ENCODE measurements at regions not wholly inside any gene's neighbourhood (a gene's known extent, or its start where the extent isn't known, plus 50 kb on each side); places are given as distances from the start of the nearest gene placed in this dataset.
"Not testable (repeated sequence)": the region's sequence is repeated elsewhere in the genome, so short reads cannot be mapped to it uniquely, and the experiment has no call there.

- DNase-seq (ENCODE audit: low spot score) = no peak
- TF ChIP-seq CTCF (IDR thresholded peaks at IDR 0.05; ENCODE audit: borderline replicate concordance, control extremely low read depth, extremely low read depth, insufficient read depth, missing control alignments) = no peak
- in situ Hi-C loops (cut with MboI; ENCODE audit: low sequenced_read_pairs, unreplicated experiment) = no loop called here
Measured at GRCh38 chr18:43785158-43785557, 507.9 kb upstream of the SYT4 start.

- TF ChIP-seq CTCF (IDR thresholded peaks at IDR 0.05; ENCODE audit: borderline replicate concordance, control extremely low read depth, extremely low read depth, insufficient read depth, missing control alignments) = no peak
- in situ Hi-C loops (cut with MboI; ENCODE audit: low sequenced_read_pairs, unreplicated experiment) = no loop called here
Measured at GRCh38 chr18:43786893-43787292, 509.6 kb upstream of the SYT4 start.

GRCh38 chr18:43787721-43788120 is 510.4 kb upstream of the SYT4 start:
- in situ Hi-C loops (cut with MboI; ENCODE audit: low sequenced_read_pairs, unreplicated experiment); DNase-seq (ENCODE audit: low spot score): not testable (repeated sequence)

More at GRCh38 chr18:43786893-43787292, 509.6 kb upstream of the SYT4 start:
- no peak for DNase-seq (ENCODE audit: low spot score)

- DNase-seq (ENCODE audit: low spot score) = no peak
- TF ChIP-seq CTCF (IDR thresholded peaks at IDR 0.05; ENCODE audit: borderline replicate concordance, control extremely low read depth, extremely low read depth, insufficient read depth, missing control alignments) = no peak
Measured at GRCh38 chr18:43789234-43790000, 512.1 kb upstream of the SYT4 start.

GRCh38 chr18:43793910-43794309 is 516.6 kb upstream of the SYT4 start:
- in situ Hi-C loops (cut with MboI; ENCODE audit: low sequenced_read_pairs, unreplicated experiment) = no loop called here
- TF ChIP-seq CTCF (IDR thresholded peaks at IDR 0.05; ENCODE audit: borderline replicate concordance, control extremely low read depth, extremely low read depth, insufficient read depth, missing control alignments) = no peak
- no peak for DNase-seq (ENCODE audit: low spot score)

More at GRCh38 chr18:43789234-43790000, 512.1 kb upstream of the SYT4 start:
- in situ Hi-C loops (cut with MboI; ENCODE audit: low sequenced_read_pairs, unreplicated experiment) = no loop called here

- in situ Hi-C loops (cut with MboI; ENCODE audit: low sequenced_read_pairs, unreplicated experiment) = no loop called here
- TF ChIP-seq CTCF (IDR thresholded peaks at IDR 0.05; ENCODE audit: borderline replicate concordance, control extremely low read depth, extremely low read depth, insufficient read depth, missing control alignments) = no peak
- no peak for DNase-seq (ENCODE audit: low spot score)
Measured at GRCh38 chr18:43794363-43794762, 517.1 kb upstream of the SYT4 start.

- in situ Hi-C loops (cut with MboI; ENCODE audit: low sequenced_read_pairs, unreplicated experiment) = no loop called here
- TF ChIP-seq CTCF (IDR thresholded peaks at IDR 0.05; ENCODE audit: borderline replicate concordance, control extremely low read depth, extremely low read depth, insufficient read depth, missing control alignments) = no peak
Measured at GRCh38 chr18:43797347-43797746, 520.1 kb upstream of the SYT4 start.

More at GRCh38 chr18:43797347-43797746, 520.1 kb upstream of the SYT4 start:
- no peak for DNase-seq (ENCODE audit: low spot score)
